Right lobe of liver (tissue), 4 donors: ENCODE measurements at regions not wholly inside any gene's neighbourhood (a gene's known extent, or its start where the extent isn't known, plus 50 kb on each side); places are given as distances from the start of the nearest gene placed in this dataset.

Source experiments
- POLR2A ChIP-seq: fragments of 450-650 bp; IDR thresholded peaks from one replicate; pipeline ENCODE4 v1.6.1; 2017; ENCODE audit warnings: antibody characterized with exemption, mild to moderate bottlenecking
- TF ChIP-seq, protein P1 (sequence below), 4 donors: fragments of 200-600 bp in 3 of 4; fragments of 450-650 bp in 1 of 4; IDR thresholded peaks; one replicate each; pipeline versions ENCODE4 v1.5.1 to v1.8.0; 2016 to 2022; ENCODE audit warnings: antibody characterized with exemption in 4 of 4, mild to moderate bottlenecking in 2 of 4
- donor health status: DM: no; HTN: no; CAD: no.
- donor health status: DM: no; HTN: no; CAD: no.
- donor health status: DM: no; HTN: yes; CAD: no.

- TF ChIP-seq, protein P1, sequence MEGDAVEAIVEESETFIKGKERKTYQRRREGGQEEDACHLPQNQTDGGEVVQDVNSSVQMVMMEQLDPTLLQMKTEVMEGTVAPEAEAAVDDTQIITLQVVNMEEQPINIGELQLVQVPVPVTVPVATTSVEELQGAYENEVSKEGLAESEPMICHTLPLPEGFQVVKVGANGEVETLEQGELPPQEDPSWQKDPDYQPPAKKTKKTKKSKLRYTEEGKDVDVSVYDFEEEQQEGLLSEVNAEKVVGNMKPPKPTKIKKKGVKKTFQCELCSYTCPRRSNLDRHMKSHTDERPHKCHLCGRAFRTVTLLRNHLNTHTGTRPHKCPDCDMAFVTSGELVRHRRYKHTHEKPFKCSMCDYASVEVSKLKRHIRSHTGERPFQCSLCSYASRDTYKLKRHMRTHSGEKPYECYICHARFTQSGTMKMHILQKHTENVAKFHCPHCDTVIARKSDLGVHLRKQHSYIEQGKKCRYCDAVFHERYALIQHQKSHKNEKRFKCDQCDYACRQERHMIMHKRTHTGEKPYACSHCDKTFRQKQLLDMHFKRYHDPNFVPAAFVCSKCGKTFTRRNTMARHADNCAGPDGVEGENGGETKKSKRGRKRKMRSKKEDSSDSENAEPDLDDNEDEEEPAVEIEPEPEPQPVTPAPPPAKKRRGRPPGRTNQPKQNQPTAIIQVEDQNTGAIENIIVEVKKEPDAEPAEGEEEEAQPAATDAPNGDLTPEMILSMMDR (IDR thresholded peaks at IDR 0.05): no peak
- no peak for TF ChIP-seq POLR2A
Observed at GRCh38 chr20:40326784-40327183, 362.3 kb downstream of the MAFB start.
